Uterus (tissue), 3 donors: ENCODE measurements at regions not wholly inside any gene's neighbourhood (a gene's known extent, or its start where the extent isn't known, plus 50 kb on each side); places are given as distances from the start of the nearest gene placed in this dataset.

Experiments
- DNase-seq, 2 donors: peaks; one replicate each; pipeline ENCODE4 v3.0.0-alpha.2; 2019 to 2020
- H3K27ac ChIP-seq, 2 donors: fragments of 200-600 bp; sonication (generic); 1 replicate in 1 of 2; 2 replicates in 1 of 2; pipeline ENCODE4 v1.5.1; 2016 to 2018
- H3K27me3 ChIP-seq, 2 donors: fragments of 200-600 bp; sonication (generic); one replicate each; pipeline ENCODE4 v1.5.1; 2018 to 2019; ENCODE audit warnings: control low read depth in 1 of 2
- H3K36me3 ChIP-seq, 2 donors: fragments of 200-600 bp; sonication (generic); one replicate each; pipeline ENCODE4 v1.5.1; 2019; ENCODE audit warnings: control low read depth in 1 of 2
- H3K4me1 ChIP-seq, 2 donors: fragments of 200-600 bp; sonication (generic); one replicate each; pipeline ENCODE4 v1.5.1; 2018 to 2019; ENCODE audit warnings: control low read depth in 1 of 2
- H3K4me3 ChIP-seq, 2 donors: fragments of 200-600 bp; sonication (generic); 1 replicate in 1 of 2; 2 replicates in 1 of 2; pipeline ENCODE4 v1.5.1; 2018 to 2019; ENCODE audit warnings: mild to moderate bottlenecking in 1 of 2
- H3K9me3 ChIP-seq, 2 donors: fragments of 200-600 bp; sonication (generic); one replicate each; pipeline ENCODE4 v1.5.1; 2019; ENCODE audit warnings: control low read depth in 1 of 2
- POLR2A ChIP-seq, 2 donors: fragments of 450-650 bp; IDR thresholded peaks; one replicate each; pipeline ENCODE4 v1.6.1; 2016; ENCODE audit warnings: antibody characterized with exemption in 2 of 2, mild to moderate bottlenecking in 1 of 2, moderate library complexity in 1 of 2
- intact Hi-C: fragments of 100-400 bp; cut with DNase I; formaldehyde crosslinking; loops from one replicate; pipeline ENCODE4 v1.15.1; 2023; ENCODE audit warnings: low total_unique reads
- TF ChIP-seq, protein P1 (sequence below), 4 experiments: fragments of 200-600 bp in 2 of 4; fragments of 450-650 bp in 2 of 4; sonication (generic) in 2 of 4; IDR thresholded peaks; one replicate each; pipeline ENCODE4 v1.5.1; 2016 to 2019; ENCODE audit warnings: antibody characterized with exemption in 4 of 4, mild to moderate bottlenecking in 2 of 4, moderate library complexity in 1 of 4
- donor health status: DM: yes; HTN: yes; CAD: no.

DNA sequence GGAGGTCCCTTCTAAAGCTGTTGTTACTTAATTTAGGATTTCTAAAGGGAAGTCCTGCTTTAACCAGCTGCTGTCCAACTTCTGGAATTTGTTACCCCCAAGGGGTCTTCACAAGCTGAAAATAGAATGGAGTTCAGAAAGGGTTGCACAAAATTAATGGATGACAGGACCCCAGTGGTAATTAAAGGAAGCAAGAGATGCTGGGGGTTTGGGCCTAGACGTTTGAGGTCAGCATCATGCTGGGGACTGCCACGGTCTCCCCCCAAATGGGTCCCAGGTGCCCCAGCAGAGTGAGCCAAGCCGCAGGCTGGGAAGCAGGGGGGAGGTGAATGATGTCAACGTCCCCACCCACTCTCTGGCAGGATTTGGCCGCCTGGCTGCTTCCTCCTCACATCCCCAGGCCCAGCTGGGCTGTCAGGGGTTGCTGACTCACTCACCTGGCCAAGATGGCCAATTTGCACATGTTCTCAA lies 97.5 kb upstream of the ARAP3 start:
- Histone ChIP-seq H3K27ac (peak overlapping the region; percentile 66 to 69), H3K9me3 (no peaks in the 10 kb centered on the region), H3K4me3 (no peak overlapping the region), H3K36me3 (no peaks in the 10 kb centered on the region), H3K4me1 (peaks cover 4 to 8% of the 10 kb centered on the region in 2 donors), H3K27me3 (no peaks in the 10 kb centered on the region)
- intact Hi-C loops = no loop called here
- TF ChIP-seq POLR2A (IDR thresholded peaks at IDR 0.05) = no peak
- TF ChIP-seq, protein P1, sequence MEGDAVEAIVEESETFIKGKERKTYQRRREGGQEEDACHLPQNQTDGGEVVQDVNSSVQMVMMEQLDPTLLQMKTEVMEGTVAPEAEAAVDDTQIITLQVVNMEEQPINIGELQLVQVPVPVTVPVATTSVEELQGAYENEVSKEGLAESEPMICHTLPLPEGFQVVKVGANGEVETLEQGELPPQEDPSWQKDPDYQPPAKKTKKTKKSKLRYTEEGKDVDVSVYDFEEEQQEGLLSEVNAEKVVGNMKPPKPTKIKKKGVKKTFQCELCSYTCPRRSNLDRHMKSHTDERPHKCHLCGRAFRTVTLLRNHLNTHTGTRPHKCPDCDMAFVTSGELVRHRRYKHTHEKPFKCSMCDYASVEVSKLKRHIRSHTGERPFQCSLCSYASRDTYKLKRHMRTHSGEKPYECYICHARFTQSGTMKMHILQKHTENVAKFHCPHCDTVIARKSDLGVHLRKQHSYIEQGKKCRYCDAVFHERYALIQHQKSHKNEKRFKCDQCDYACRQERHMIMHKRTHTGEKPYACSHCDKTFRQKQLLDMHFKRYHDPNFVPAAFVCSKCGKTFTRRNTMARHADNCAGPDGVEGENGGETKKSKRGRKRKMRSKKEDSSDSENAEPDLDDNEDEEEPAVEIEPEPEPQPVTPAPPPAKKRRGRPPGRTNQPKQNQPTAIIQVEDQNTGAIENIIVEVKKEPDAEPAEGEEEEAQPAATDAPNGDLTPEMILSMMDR (IDR thresholded peaks at IDR 0.05) = no peak
- DNase-seq = peak; percentile 83

DNA sequence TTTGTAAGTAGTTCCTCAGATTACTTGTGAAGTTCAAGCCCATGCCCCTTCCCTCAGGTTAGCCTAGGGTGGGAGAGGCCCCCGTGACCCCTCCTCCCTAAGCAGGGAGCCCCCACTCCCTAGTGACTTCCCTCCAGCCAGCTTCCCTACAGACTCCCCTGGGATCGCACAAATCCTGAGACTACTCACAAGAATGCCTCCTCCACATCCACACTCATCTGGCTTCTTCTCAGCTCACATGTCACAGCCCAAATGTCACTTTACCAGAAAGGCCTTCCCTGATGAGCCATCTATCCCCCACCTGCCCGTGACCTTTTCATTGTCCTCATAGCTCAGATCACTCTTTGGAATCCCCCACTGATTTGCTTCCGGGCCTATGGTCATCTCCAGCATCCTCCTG lies 96.7 kb upstream of the ARAP3 start:
- Histone ChIP-seq H3K9me3 (no peaks in the 10 kb centered on the region), H3K27ac (peak overlapping the region; percentile 66 to 69), H3K4me1 (peaks cover 4 to 8% of the 10 kb centered on the region in 2 donors), H3K36me3 (no peaks in the 10 kb centered on the region), H3K27me3 (no peaks in the 10 kb centered on the region), H3K4me3 (no peak overlapping the region)
- intact Hi-C loops = no loop called here
- DNase-seq = no peak
- TF ChIP-seq POLR2A (IDR thresholded peaks at IDR 0.05) = no peak
- TF ChIP-seq, protein P1 (IDR thresholded peaks at IDR 0.05) = no peak

GRCh38 chr5:141778206-141778605 lies 96.2 kb upstream of the ARAP3 start:
- Histone ChIP-seq H3K9me3 (no peaks in the 10 kb centered on the region), H3K27ac (peak overlapping the region; percentile 66 to 69), H3K4me3 (no peak overlapping the region), H3K36me3 (no peaks in the 10 kb centered on the region), H3K27me3 (no peaks in the 10 kb centered on the region), H3K4me1 (peaks cover 4 to 8% of the 10 kb centered on the region in 2 donors)
- intact Hi-C loops = no loop called here
- peak; percentile 87 to 90 for DNase-seq
- TF ChIP-seq POLR2A (IDR thresholded peaks at IDR 0.05) = peak in 1 of 2 donors; percentile 7
- TF ChIP-seq, protein P1 (IDR thresholded peaks at IDR 0.05) = no peak

DNA sequence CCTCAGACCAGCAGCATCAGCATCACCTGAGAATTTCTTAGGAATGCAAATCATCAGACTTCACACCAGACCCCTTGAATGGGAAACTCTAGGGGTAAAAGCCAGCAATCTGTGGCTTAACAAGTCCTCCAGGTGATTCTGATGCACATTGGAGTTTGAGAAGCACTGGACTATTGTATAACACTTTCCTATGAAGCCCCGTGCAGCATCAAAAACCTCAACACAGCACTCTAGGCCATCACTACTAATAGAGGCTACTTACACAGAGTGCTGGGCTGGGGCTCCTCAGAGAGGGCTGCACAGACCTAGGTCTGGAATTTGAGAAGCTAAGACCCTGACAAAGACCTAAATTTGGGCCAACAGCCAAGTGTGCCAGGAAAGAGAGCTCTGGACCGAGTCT lies 95.7 kb upstream of the ARAP3 start:
- Histone ChIP-seq H3K4me1 (peaks cover 4 to 8% of the 10 kb centered on the region in 2 donors), H3K27me3 (no peaks in the 10 kb centered on the region), H3K36me3 (no peaks in the 10 kb centered on the region), H3K27ac (peak overlapping the region; percentile 4 to 47), H3K4me3 (no peak overlapping the region), H3K9me3 (no peaks in the 10 kb centered on the region)
- intact Hi-C loops = no loop called here
- TF ChIP-seq POLR2A (IDR thresholded peaks at IDR 0.05) = no peak
- TF ChIP-seq, protein P1 (IDR thresholded peaks at IDR 0.05) = no peak
- DNase-seq = no peak

- intact Hi-C loops = no loop called here
- TF ChIP-seq, protein P1 (IDR thresholded peaks at IDR 0.05) = no peak
- TF ChIP-seq POLR2A (IDR thresholded peaks at IDR 0.05) = no peak
- no peak for DNase-seq
These were observed 95.1 kb upstream of the ARAP3 start for GRCh38 chr5:141777130-141777529.

More at GRCh38 chr5:141777130-141777529, 95.1 kb upstream of the ARAP3 start:
- H3K9me3 ChIP-seq = no peaks in the 10 kb centered on the region
- no peaks in the 10 kb centered on the region for H3K27me3 ChIP-seq
- no peak overlapping the region for H3K27ac ChIP-seq
- H3K36me3 ChIP-seq = no peaks in the 10 kb centered on the region
- no peak overlapping the region for H3K4me3 ChIP-seq
- peaks cover 4 to 8% of the 10 kb centered on the region in 2 donors for H3K4me1 ChIP-seq
